ENCODE measurements at regions not wholly inside any gene's neighbourhood (a gene's known extent, or its start where the extent isn't known, plus 50 kb on each side); places are given as distances from the start of the nearest gene placed in this dataset.
"Not testable (repeated sequence)": the region's sequence is repeated elsewhere in the genome, so short reads cannot be mapped to it uniquely, and the experiment has no call there.

GRCh38 chr6:137545073-137545472, 50.9 kb upstream of the OLIG3 start:
- Histone ChIP-seq H3K36me3 (ENCODE audit: insufficient read depth, low read length) (no peaks in the 10 kb centered on the region), H3K9ac (ENCODE audit: low read depth, low read length) (no peak overlapping the region), H3K4me1 (ENCODE audit: insufficient read depth, low read length) (peaks cover 20% of the 10 kb centered on the region), H3K9me3 (ENCODE audit: control insufficient read depth, insufficient read depth, low read length) (no peaks in the 10 kb centered on the region)

- Histone ChIP-seq H3K4me1 (ENCODE audit: insufficient read depth, low read length) (peaks cover 25% of the 10 kb centered on the region), H3K9ac (ENCODE audit: low read depth, low read length) (no peak overlapping the region), H3K36me3 (ENCODE audit: insufficient read depth, low read length) (no peaks in the 10 kb centered on the region), H3K9me3 (ENCODE audit: control insufficient read depth, insufficient read depth, low read length) (no peaks in the 10 kb centered on the region)
These were observed 53.0 kb upstream of the OLIG3 start for GRCh38 chr6:137547186-137547585.

- peaks cover 21% of the 10 kb centered on the region for H3K4me1 ChIP-seq (ENCODE audit: insufficient read depth, low read length)
- H3K9ac ChIP-seq (ENCODE audit: low read depth, low read length) = no peak overlapping the region
- no peaks in the 10 kb centered on the region for H3K9me3 ChIP-seq (ENCODE audit: control insufficient read depth, insufficient read depth, low read length)
- no peaks in the 10 kb centered on the region for H3K36me3 ChIP-seq (ENCODE audit: insufficient read depth, low read length)
These were observed 53.4 kb upstream of the OLIG3 start for GRCh38 chr6:137547601-137548000.

GRCh38 chr6:137549106-137549505, 54.9 kb upstream of the OLIG3 start:
- Histone ChIP-seq H3K4me1 (ENCODE audit: insufficient read depth, low read length) (peaks cover 16% of the 10 kb centered on the region), H3K9me3 (ENCODE audit: control insufficient read depth, insufficient read depth, low read length) (no peaks in the 10 kb centered on the region), H3K9ac (ENCODE audit: low read depth, low read length) (no peak overlapping the region), H3K36me3 (ENCODE audit: insufficient read depth, low read length) (no peaks in the 10 kb centered on the region)

- H3K9me3 ChIP-seq (ENCODE audit: control insufficient read depth, insufficient read depth, low read length) = no peaks in the 10 kb centered on the region
- peaks cover 16% of the 10 kb centered on the region for H3K4me1 ChIP-seq (ENCODE audit: insufficient read depth, low read length)
- H3K9ac ChIP-seq (ENCODE audit: low read depth, low read length) = no peak overlapping the region
- no peaks in the 10 kb centered on the region for H3K36me3 ChIP-seq (ENCODE audit: insufficient read depth, low read length)
These were observed 56.3 kb upstream of the OLIG3 start for GRCh38 chr6:137550535-137550934.

GRCh38 chr6:137552146-137552545, 58.0 kb upstream of the OLIG3 start:
- H3K36me3 ChIP-seq (ENCODE audit: insufficient read depth, low read length) = no peaks in the 10 kb centered on the region
- no peak overlapping the region for H3K9ac ChIP-seq (ENCODE audit: low read depth, low read length)
- H3K9me3 ChIP-seq (ENCODE audit: control insufficient read depth, insufficient read depth, low read length) = no peaks in the 10 kb centered on the region
- peaks cover 14% of the 10 kb centered on the region for H3K4me1 ChIP-seq (ENCODE audit: insufficient read depth, low read length)

- H3K4me1 ChIP-seq (ENCODE audit: insufficient read depth, low read length) = peaks cover 8% of the 10 kb centered on the region
- H3K9me3 ChIP-seq (ENCODE audit: control insufficient read depth, insufficient read depth, low read length) = no peaks in the 10 kb centered on the region
- no peaks in the 10 kb centered on the region for H3K36me3 ChIP-seq (ENCODE audit: insufficient read depth, low read length)
- no peak overlapping the region for H3K9ac ChIP-seq (ENCODE audit: low read depth, low read length)
These were observed 58.6 kb upstream of the OLIG3 start for GRCh38 chr6:137552809-137553208.

GRCh38 chr6:137559521-137560183, 65.5 kb upstream of the OLIG3 start:
- not testable (repeated sequence) for H3K4me1 ChIP-seq (ENCODE audit: insufficient read depth, low read length); H3K9me3 ChIP-seq (ENCODE audit: control insufficient read depth, insufficient read depth, low read length); H3K36me3 ChIP-seq (ENCODE audit: insufficient read depth, low read length)
- peak overlapping the region; percentile 44; the same call in 1 of the 2 replicates for H3K9ac ChIP-seq (ENCODE audit: low read depth, low read length)

GRCh38 chr6:137560184-137560563, 66.0 kb upstream of the OLIG3 start:
- H3K36me3 ChIP-seq (ENCODE audit: insufficient read depth, low read length) = no peaks in the 10 kb centered on the region
- peak overlapping the region; percentile 44; the same call in 1 of the 2 replicates for H3K9ac ChIP-seq (ENCODE audit: low read depth, low read length)
- no peaks in the 10 kb centered on the region for H3K9me3 ChIP-seq (ENCODE audit: control insufficient read depth, insufficient read depth, low read length)
- no peaks in the 10 kb centered on the region for H3K4me1 ChIP-seq (ENCODE audit: insufficient read depth, low read length)

GRCh38 chr6:137568067-137568466, 73.9 kb upstream of the OLIG3 start:
- H3K4me1 ChIP-seq (ENCODE audit: insufficient read depth, low read length) = peaks cover 4% of the 10 kb centered on the region
- H3K9ac ChIP-seq (ENCODE audit: low read depth, low read length) = no peak overlapping the region
- no peaks in the 10 kb centered on the region for H3K9me3 ChIP-seq (ENCODE audit: control insufficient read depth, insufficient read depth, low read length)
- no peaks in the 10 kb centered on the region for H3K36me3 ChIP-seq (ENCODE audit: insufficient read depth, low read length)

- H3K9ac ChIP-seq (ENCODE audit: low read depth, low read length) = no peak overlapping the region
- H3K4me1 ChIP-seq (ENCODE audit: insufficient read depth, low read length) = peaks cover 4% of the 10 kb centered on the region
- no peaks in the 10 kb centered on the region for H3K9me3 ChIP-seq (ENCODE audit: control insufficient read depth, insufficient read depth, low read length)
- H3K36me3 ChIP-seq (ENCODE audit: insufficient read depth, low read length) = no peaks in the 10 kb centered on the region
These were observed 76.2 kb upstream of the OLIG3 start for GRCh38 chr6:137570393-137570792.

GRCh38 chr6:137571854-137572253, 77.7 kb upstream of the OLIG3 start:
- Histone ChIP-seq H3K36me3 (ENCODE audit: insufficient read depth, low read length) (no peaks in the 10 kb centered on the region), H3K4me1 (ENCODE audit: insufficient read depth, low read length) (peaks cover 4% of the 10 kb centered on the region), H3K9ac (ENCODE audit: low read depth, low read length) (no peak overlapping the region), H3K9me3 (ENCODE audit: control insufficient read depth, insufficient read depth, low read length) (no peaks in the 10 kb centered on the region)

GRCh38 chr6:137573739-137574138, 79.5 kb upstream of the OLIG3 start:
- Histone ChIP-seq H3K9ac (ENCODE audit: low read depth, low read length) (no peak overlapping the region), H3K4me1 (ENCODE audit: insufficient read depth, low read length) (peaks cover 4% of the 10 kb centered on the region; the same call in 1 of the 2 replicates), H3K36me3 (ENCODE audit: insufficient read depth, low read length) (no peaks in the 10 kb centered on the region), H3K9me3 (ENCODE audit: control insufficient read depth, insufficient read depth, low read length) (no peaks in the 10 kb centered on the region)

GRCh38 chr6:137579612-137580011, 85.4 kb upstream of the OLIG3 start:
- Histone ChIP-seq H3K4me1 (ENCODE audit: insufficient read depth, low read length) (no peaks in the 10 kb centered on the region), H3K9me3 (ENCODE audit: control insufficient read depth, insufficient read depth, low read length) (no peaks in the 10 kb centered on the region), H3K36me3 (ENCODE audit: insufficient read depth, low read length) (no peaks in the 10 kb centered on the region), H3K9ac (ENCODE audit: low read depth, low read length) (no peak overlapping the region)

- Histone ChIP-seq H3K9me3 (ENCODE audit: control insufficient read depth, insufficient read depth, low read length) (no peaks in the 10 kb centered on the region), H3K36me3 (ENCODE audit: insufficient read depth, low read length) (no peaks in the 10 kb centered on the region), H3K4me1 (ENCODE audit: insufficient read depth, low read length) (no peaks in the 10 kb centered on the region), H3K9ac (ENCODE audit: low read depth, low read length) (no peak overlapping the region)
These were observed 87.0 kb upstream of the OLIG3 start for GRCh38 chr6:137581019-137581707.

Data from ES-I3 (cell line).